Liver (tissue), 8 donors: ENCODE measurements at regions not wholly inside any gene's neighbourhood (a gene's known extent, or its start where the extent isn't known, plus 50 kb on each side); places are given as distances from the start of the nearest gene placed in this dataset.

ENCODE experiments used
- DNase-seq: peaks from one replicate; pipeline ENCODE4 v3.0.0-alpha.2; 2017; ENCODE audit warnings: low spot score
- H3K27ac ChIP-seq, 2 donors: one replicate each; pipeline ENCODE4 v1.7.0; 2013; ENCODE audit warnings: inconsistent platforms in 2 of 2, low read length in 2 of 2, control low read depth in 1 of 2, low read depth in 1 of 2, mild to moderate bottlenecking in 1 of 2
- H3K27me3 ChIP-seq, 4 donors: one replicate each; pipeline versions ENCODE4 v1.6.1 to v1.7.0; 2013; ENCODE audit warnings: low read length in 3 of 4, inconsistent platforms in 1 of 4, mild to moderate bottlenecking in 1 of 4, moderate library complexity in 1 of 4; ENCODE audit not compliant: control insufficient read depth in 4 of 4, insufficient read depth in 4 of 4
- H3K36me3 ChIP-seq, 4 donors: one replicate each; pipeline versions ENCODE4 v1.6.1 to v1.7.0; 2013; ENCODE audit warnings: low read length in 3 of 4, mild to moderate bottlenecking in 3 of 4, low read depth in 1 of 4, moderate library complexity in 1 of 4; ENCODE audit not compliant: control insufficient read depth in 4 of 4, insufficient read depth in 3 of 4
- H3K4me1 ChIP-seq, 4 donors: one replicate each; pipeline versions ENCODE4 v1.6.1 to v1.7.0; 2013; ENCODE audit warnings: low read length in 3 of 4, mild to moderate bottlenecking in 3 of 4, moderate library complexity in 1 of 4; ENCODE audit not compliant: control insufficient read depth in 4 of 4, insufficient read depth in 4 of 4
- H3K4me3 ChIP-seq, 3 donors: one replicate each; pipeline versions ENCODE4 v1.6.1 to v1.7.0; 2013; ENCODE audit warnings: low read length in 3 of 3, control low read depth in 1 of 3, low read depth in 1 of 3, mild to moderate bottlenecking in 1 of 3
- H3K9ac ChIP-seq, 2 donors: one replicate each; pipeline ENCODE4 v1.7.0; 2013; ENCODE audit warnings: low read length in 2 of 2, mild to moderate bottlenecking in 2 of 2, moderate library complexity in 2 of 2, control low read depth in 1 of 2, low read depth in 1 of 2
- H3K9me3 ChIP-seq, 4 donors: one replicate each; pipeline versions ENCODE4 v1.6.1 to v1.7.0; 2013; ENCODE audit warnings: low read length in 3 of 4; ENCODE audit not compliant: control insufficient read depth in 4 of 4
- EGR1 ChIP-seq, 2 donors: IDR thresholded peaks; 2 replicates each; pipeline ENCODE4 v1.6.1; 2016 to 2018; ENCODE audit warnings: antibody characterized with exemption in 2 of 2, low read depth in 2 of 2
- FOXA1 ChIP-seq: IDR thresholded peaks from 2 replicates; pipeline ENCODE4 v1.6.1; 2016; ENCODE audit warnings: antibody characterized with exemption
- GABPA ChIP-seq, 2 donors: IDR thresholded peaks in 1 of 2; conservative IDR thresholded peaks in 1 of 2; 2 replicates each; pipeline ENCODE4 v1.6.1; 2016; ENCODE audit warnings: antibody characterized with exemption in 2 of 2, mild to moderate bottlenecking in 1 of 2, moderate library complexity in 1 of 2
- JUND ChIP-seq, 2 donors: IDR thresholded peaks; 2 replicates each; pipeline ENCODE4 v1.6.1; 2016; ENCODE audit warnings: antibody characterized with exemption in 2 of 2
- NR2F2 ChIP-seq: IDR thresholded peaks from 2 replicates; pipeline ENCODE4 v1.6.1; 2016; ENCODE audit warnings: antibody characterized with exemption
- RAD21 ChIP-seq, 2 donors: IDR thresholded peaks; 2 replicates each; pipeline ENCODE4 v1.6.1; 2016; ENCODE audit warnings: antibody characterized with exemption in 2 of 2, mild to moderate bottlenecking in 2 of 2
- SP1 ChIP-seq: IDR thresholded peaks from 2 replicates; pipeline ENCODE4 v1.6.1; 2018; ENCODE audit warnings: antibody characterized with exemption, mild to moderate bottlenecking
- TAF1 ChIP-seq: conservative IDR thresholded peaks from 2 replicates; pipeline ENCODE4 v1.6.1; 2016; ENCODE audit warnings: antibody characterized with exemption, mild to moderate bottlenecking
- YY1 ChIP-seq: IDR thresholded peaks from 2 replicates; pipeline ENCODE4 v1.6.1; 2016; ENCODE audit warnings: antibody characterized with exemption, mild to moderate bottlenecking
- WGBS: extraction: QIAGEN DNeasy Blood & Tissue Kit; methylation state at CpG from one replicate; pipeline ENCODE4 v1.1.7; 2013; 5-methylcytosine and 5-hydroxymethylcytosine counted together
- TF ChIP-seq, protein P1 (sequence below): IDR thresholded peaks from 2 replicates; pipeline ENCODE4 v1.6.1; 2016; ENCODE audit warnings: antibody characterized with exemption
- TF ChIP-seq, protein P2 (sequence below): fragments of 150-350 bp; IDR thresholded peaks from 2 replicates; pipeline ENCODE4 v1.5.1; 2017; ENCODE audit warnings: improper control_type of control experiment, low read depth, low read length; ENCODE audit not compliant: missing input control
- donor health status: healthy.
- donor health status: healthy.
- donor health status: healthy.
- donor health status: healthy.
- donor health status: healthy.

DNA sequence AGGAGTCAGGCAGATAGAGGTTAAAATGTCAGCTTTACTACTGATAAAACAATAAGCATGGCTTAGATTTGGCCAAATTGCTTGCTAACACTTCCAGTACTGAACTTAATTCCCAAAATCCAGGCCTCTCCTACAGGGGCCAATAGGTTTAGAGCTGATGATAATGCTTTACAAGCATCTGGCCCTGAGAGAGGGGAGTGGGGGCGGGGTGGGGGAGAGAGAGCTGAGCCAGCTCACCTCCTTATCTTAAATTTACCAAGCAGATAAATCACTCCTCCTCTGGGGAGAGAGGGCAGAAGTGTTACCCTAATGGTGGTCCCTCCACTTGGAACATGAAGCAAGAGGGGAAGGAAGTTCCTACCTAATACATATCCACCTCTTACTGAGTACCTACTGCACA is 182.2 kb upstream of the CRY1 start (continued):
- no peak for TF ChIP-seq JUND (IDR thresholded peaks at IDR 0.05)
- TF ChIP-seq, protein P1, sequence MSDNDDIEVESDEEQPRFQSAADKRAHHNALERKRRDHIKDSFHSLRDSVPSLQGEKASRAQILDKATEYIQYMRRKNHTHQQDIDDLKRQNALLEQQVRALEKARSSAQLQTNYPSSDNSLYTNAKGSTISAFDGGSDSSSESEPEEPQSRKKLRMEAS = no peak
- no peak for TF ChIP-seq RAD21 (IDR thresholded peaks at IDR 0.05)

DNA sequence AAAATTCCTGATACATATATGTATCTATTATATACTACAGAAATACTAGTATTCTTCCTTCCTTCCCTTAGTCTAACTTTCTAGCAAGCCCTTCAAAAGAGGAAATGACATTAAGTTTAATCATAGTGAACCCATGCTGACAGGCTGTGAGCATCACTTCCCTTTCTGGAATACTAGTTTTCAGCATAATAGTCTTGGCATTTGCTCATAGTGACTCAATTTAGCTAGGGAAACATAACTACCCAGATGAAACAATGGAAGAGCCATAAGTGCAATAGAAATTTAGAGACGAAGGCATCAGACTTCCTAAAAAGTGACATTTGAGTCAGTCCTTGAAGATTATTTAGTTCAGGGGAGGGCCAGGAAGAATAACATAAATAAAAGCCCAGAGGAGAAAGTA is 184.5 kb upstream of the CRY1 start:
- TF ChIP-seq, protein P1 = no peak
- peak in 1 of 2 donors; percentile 35 for TF ChIP-seq GABPA (IDR thresholded peaks at IDR 0.05 in 1 of 2, conservative IDR thresholded peaks at IDR 0.05 in 1 of 2)
- WGBS = 64% methylated on average over 1 of the region's 1 CpG
- H3K27me3 ChIP-seq = peaks cover 0 to 5% (median 0%) of the 10 kb centered on the region in 4 donors
- H3K9me3 ChIP-seq = peaks cover 0 to 5% (median 3%) of the 10 kb centered on the region in 4 donors
- H3K27ac ChIP-seq = no peak overlapping the region
- H3K9ac ChIP-seq = no peak overlapping the region
- DNase-seq = no peak
- H3K36me3 ChIP-seq = no peaks in the 10 kb centered on the region
- H3K4me3 ChIP-seq = no peak overlapping the region
- no peaks in the 10 kb centered on the region for H3K4me1 ChIP-seq

DNA sequence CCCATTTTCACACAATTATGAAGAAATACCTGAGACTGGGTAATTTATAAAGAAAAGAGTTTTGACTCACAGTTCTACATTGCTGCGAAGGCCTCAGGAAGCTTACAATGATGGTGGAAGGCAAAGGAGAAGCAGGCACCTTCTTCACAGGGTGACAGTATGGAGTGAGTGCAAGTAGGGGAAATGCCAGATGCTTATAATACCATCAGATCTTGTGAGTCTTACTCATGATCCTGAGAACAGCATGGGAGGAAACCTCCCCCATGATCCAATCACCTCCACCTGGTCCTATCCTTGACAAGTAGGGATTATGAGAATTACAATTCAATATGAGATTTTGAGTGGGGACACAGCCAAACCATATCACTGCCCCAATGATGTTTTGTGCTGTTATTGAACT is 189.3 kb upstream of the CRY1 start:
- Histone ChIP-seq H3K9ac (no peak overlapping the region), H3K27ac (no peak overlapping the region), H3K9me3 (peaks cover 0 to 8% (median 4%) of the 10 kb centered on the region in 4 donors), H3K4me1 (no peaks in the 10 kb centered on the region), H3K36me3 (no peaks in the 10 kb centered on the region), H3K27me3 (peaks cover 0 to 2% (median 0%) of the 10 kb centered on the region in 4 donors), H3K4me3 (no peak overlapping the region)
- WGBS = 84% methylated on average over 1 of the region's 1 CpG
- TF ChIP-seq, protein P1 = no peak
- TF ChIP-seq RAD21 (IDR thresholded peaks at IDR 0.05) (no peak), YY1 (no peak), GABPA (IDR thresholded peaks at IDR 0.05 in 1 of 2, conservative IDR thresholded peaks at IDR 0.05 in 1 of 2) (no peak), EGR1 (IDR thresholded peaks at IDR 0.05; ENCODE audit: low read depth in 2 of 2) (no peak), JUND (IDR thresholded peaks at IDR 0.05) (no peak), SP1 (no peak), NR2F2 (no peak), FOXA1 (no peak)
- TF ChIP-seq, protein P2, sequence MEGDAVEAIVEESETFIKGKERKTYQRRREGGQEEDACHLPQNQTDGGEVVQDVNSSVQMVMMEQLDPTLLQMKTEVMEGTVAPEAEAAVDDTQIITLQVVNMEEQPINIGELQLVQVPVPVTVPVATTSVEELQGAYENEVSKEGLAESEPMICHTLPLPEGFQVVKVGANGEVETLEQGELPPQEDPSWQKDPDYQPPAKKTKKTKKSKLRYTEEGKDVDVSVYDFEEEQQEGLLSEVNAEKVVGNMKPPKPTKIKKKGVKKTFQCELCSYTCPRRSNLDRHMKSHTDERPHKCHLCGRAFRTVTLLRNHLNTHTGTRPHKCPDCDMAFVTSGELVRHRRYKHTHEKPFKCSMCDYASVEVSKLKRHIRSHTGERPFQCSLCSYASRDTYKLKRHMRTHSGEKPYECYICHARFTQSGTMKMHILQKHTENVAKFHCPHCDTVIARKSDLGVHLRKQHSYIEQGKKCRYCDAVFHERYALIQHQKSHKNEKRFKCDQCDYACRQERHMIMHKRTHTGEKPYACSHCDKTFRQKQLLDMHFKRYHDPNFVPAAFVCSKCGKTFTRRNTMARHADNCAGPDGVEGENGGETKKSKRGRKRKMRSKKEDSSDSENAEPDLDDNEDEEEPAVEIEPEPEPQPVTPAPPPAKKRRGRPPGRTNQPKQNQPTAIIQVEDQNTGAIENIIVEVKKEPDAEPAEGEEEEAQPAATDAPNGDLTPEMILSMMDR = no peak
- DNase-seq = no peak

DNA sequence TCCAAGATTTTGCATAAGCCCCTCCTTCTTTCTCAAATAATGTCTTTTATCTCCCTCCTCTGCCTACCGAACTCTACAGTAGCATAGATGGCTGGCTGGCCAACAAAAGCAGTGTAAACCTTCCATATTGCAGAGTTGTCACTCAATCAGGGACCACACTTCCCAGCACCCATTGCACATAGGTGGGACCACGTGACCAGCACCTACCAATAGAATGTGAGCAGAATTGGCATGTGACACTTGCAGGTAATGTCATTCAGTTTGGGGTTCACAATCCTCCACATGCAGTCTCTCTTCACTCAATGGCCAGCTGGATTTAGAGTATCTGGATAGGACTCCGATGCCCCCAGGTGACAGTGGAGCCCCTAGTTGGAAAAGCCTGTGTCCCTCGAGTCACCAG is 190.3 kb upstream of the CRY1 start:
- Histone ChIP-seq H3K4me1 (no peaks in the 10 kb centered on the region), H3K4me3 (no peak overlapping the region), H3K9me3 (peaks cover 0 to 8% (median 4%) of the 10 kb centered on the region in 4 donors), H3K36me3 (no peaks in the 10 kb centered on the region), H3K27me3 (peaks cover 0 to 2% (median 0%) of the 10 kb centered on the region in 4 donors), H3K27ac (no peak overlapping the region), H3K9ac (no peak overlapping the region)
- TF ChIP-seq, protein P1 = no peak
- TF ChIP-seq TAF1 (no peak), SP1 (no peak), FOXA1 (no peak), YY1 (no peak), GABPA (IDR thresholded peaks at IDR 0.05 in 1 of 2, conservative IDR thresholded peaks at IDR 0.05 in 1 of 2) (no peak)
- no peak for DNase-seq
- WGBS = 79% methylated on average over 4 of the region's 4 CpGs
